HEK293T (cell line): ENCODE measurements at regions not wholly inside any gene's neighbourhood (a gene's known extent, or its start where the extent isn't known, plus 50 kb on each side); places are given as distances from the start of the nearest gene placed in this dataset.

Source experiments
- ARNT ChIP-seq: fragments of 450-650 bp; IDR thresholded peaks from 2 replicates; pipeline ENCODE4 v1.6.1; 2017; ENCODE audit warnings: mild to moderate bottlenecking
- BHLHE40 ChIP-seq: fragments of 450-650 bp; IDR thresholded peaks from 2 replicates; pipeline ENCODE4 v1.6.1; 2016; ENCODE audit warnings: mild to moderate bottlenecking, moderate library complexity, borderline replicate concordance
- FOXK2 ChIP-seq: fragments of 450-650 bp; IDR thresholded peaks from 2 replicates; pipeline ENCODE4 v1.6.1; 2016; ENCODE audit warnings: mild to moderate bottlenecking
- FOXM1 ChIP-seq: fragments of 450-650 bp; IDR thresholded peaks from 2 replicates; pipeline ENCODE4 v1.6.1; 2017; ENCODE audit warnings: mild to moderate bottlenecking, borderline replicate concordance
- L3MBTL2 ChIP-seq: fragments of 450-650 bp; conservative IDR thresholded peaks from 2 replicates; pipeline ENCODE4 v1.6.1; 2016; ENCODE audit warnings: mild to moderate bottlenecking
- LEF1 ChIP-seq: fragments of 450-650 bp; IDR thresholded peaks from 2 replicates; pipeline ENCODE4 v1.6.1; 2017; ENCODE audit warnings: mild to moderate bottlenecking, borderline replicate concordance
- NFRKB ChIP-seq: fragments of 450-650 bp; IDR thresholded peaks from 2 replicates; pipeline ENCODE4 v1.6.1; 2016; ENCODE audit warnings: mild to moderate bottlenecking, moderate library complexity
- PKNOX1 ChIP-seq: fragments of 450-650 bp; IDR thresholded peaks from 2 replicates; pipeline ENCODE4 v1.6.1; 2016
- SP1 ChIP-seq: fragments of 450-650 bp; IDR thresholded peaks from 2 replicates; pipeline ENCODE4 v1.6.1; 2017
- SUZ12 ChIP-seq: fragments of 450-650 bp; IDR thresholded peaks from 2 replicates; pipeline ENCODE4 v1.6.1; 2016; ENCODE audit warnings: mild to moderate bottlenecking
- ZNF384 ChIP-seq: fragments of 450-650 bp; IDR thresholded peaks from 2 replicates; pipeline ENCODE4 v1.6.1; 2016

- no peak for TF ChIP-seq FOXM1
- TF ChIP-seq FOXK2, result no peak
- no peak for TF ChIP-seq SP1
- TF ChIP-seq L3MBTL2, result no peak
- no peak for TF ChIP-seq SUZ12
- no peak for TF ChIP-seq BHLHE40
- no peak for TF ChIP-seq ZNF384
- TF ChIP-seq LEF1, result no peak
- TF ChIP-seq PKNOX1, result no peak
- no peak for TF ChIP-seq NFRKB
- TF ChIP-seq ARNT, result no peak
Measured at GRCh38 chr9:26753971-26754370, 138.6 kb downstream of the CAAP1 start.
